Psoas muscle (tissue), 7 donors: ENCODE measurements at regions not wholly inside any gene's neighbourhood (a gene's known extent, or its start where the extent isn't known, plus 50 kb on each side); places are given as distances from the start of the nearest gene placed in this dataset.

Experiments used
- ATAC-seq, 4 donors: fragments of 200-7000 bp; cut with Tn5 transposase; one replicate each; pipeline ENCODE4 v1.9.1; 2020; ENCODE audit warnings: moderate library complexity in 3 of 4, mild to moderate bottlenecking in 2 of 4
- DNase-seq, 2 donors: peaks; one replicate each; pipeline ENCODE4 v3.0.0-alpha.2; 2020
- H3K27ac ChIP-seq: fragments of 200-600 bp; one replicate; pipeline ENCODE4 v1.8.0; 2022
- H3K27me3 ChIP-seq, 3 donors: fragments of 200-600 bp in 1 of 3; one replicate each; pipeline versions ENCODE4 v1.6.1 to v1.8.0; 2013 to 2022; ENCODE audit warnings: low read length in 2 of 3, mild to moderate bottlenecking in 2 of 3, moderate library complexity in 1 of 3; ENCODE audit not compliant: insufficient read depth in 3 of 3
- H3K36me3 ChIP-seq, 2 donors: fragments of 200-600 bp in 1 of 2; one replicate each; pipeline versions ENCODE4 v1.6.1 to v1.8.0; 2013 to 2022; ENCODE audit warnings: low read depth in 1 of 2, mild to moderate bottlenecking in 1 of 2, moderate library complexity in 1 of 2; ENCODE audit not compliant: insufficient read depth in 1 of 2
- H3K4me1 ChIP-seq: fragments of 200-600 bp; one replicate; pipeline ENCODE4 v1.8.0; 2022
- H3K4me3 ChIP-seq: fragments of 200-600 bp; one replicate; pipeline ENCODE4 v1.8.0; 2022; ENCODE audit warnings: mild to moderate bottlenecking
- H3K9me3 ChIP-seq: fragments of 200-600 bp; one replicate; pipeline ENCODE4 v1.8.0; 2022
- CTCF ChIP-seq: fragments of 200-600 bp; IDR thresholded peaks from one replicate; pipeline ENCODE4 v1.8.0; 2022; ENCODE audit warnings: antibody characterized with exemption
- WGBS, 3 donors: extraction: QIAGEN DNeasy Blood & Tissue Kit; methylation state at CpG; one replicate each; pipeline versions ENCODE4 v1.1.6 to v1.1.7; 2013; 5-methylcytosine and 5-hydroxymethylcytosine counted together
- intact Hi-C, 2 donors: fragments of 100-400 bp; cut with DNase I; formaldehyde crosslinking; loops; one replicate each; pipeline versions ENCODE4 v1.11.0 to v1.14.2; 2022
- donor health status: healthy with polysubstance abuse.
- donor health status: DM: no; HTN: no; CAD: no; lungs with moderate emphysema.
- donor health status: Bipolar disorder and iron deficiency.
- donor health status: healthy.
- donor health status: DM: yes; HTN: yes; CAD: no.
- donor health status: DM: no; HTN: no; CAD: no.
- donor health status: DM: yes; HTN: yes; CAD: no.

- 75 to 83% (median 81%) methylated on average over 1 of the region's 1 CpG for WGBS, 3 donors
- H3K4me1 ChIP-seq = no peaks in the 10 kb centered on the region
- TF ChIP-seq CTCF = no peak
- no peaks in the 10 kb centered on the region for H3K9me3 ChIP-seq
- H3K4me3 ChIP-seq = no peak overlapping the region
- DNase-seq (no peak), ATAC-seq (no peak)
- intact Hi-C loops = no loop called here
- H3K27ac ChIP-seq = no peak overlapping the region
- H3K36me3 ChIP-seq = no peaks in the 10 kb centered on the region
- no peaks in the 10 kb centered on the region for H3K27me3 ChIP-seq
Observed at GRCh38 chr1:105004515-105004914, 1254.8 kb downstream of the AMY1C start.

GRCh38 chr1:105005594-105006195 is 1256.0 kb downstream of the AMY1C start:
- Histone ChIP-seq H3K27ac (no peak overlapping the region), H3K27me3 (no peaks in the 10 kb centered on the region), H3K4me3 (no peak overlapping the region), H3K9me3 (no peaks in the 10 kb centered on the region), H3K36me3 (no peaks in the 10 kb centered on the region), H3K4me1 (no peaks in the 10 kb centered on the region)
- WGBS, 3 donors = 76 to 84% (median 80%) methylated on average over 7 of the region's 7 CpGs
- ATAC-seq = no peak
- DNase-seq = no peak
- TF ChIP-seq CTCF = no peak
- intact Hi-C loops = no loop called here

- no peaks in the 10 kb centered on the region for H3K36me3 ChIP-seq
- ATAC-seq (no peak), DNase-seq (peak in 1 of 2 donors; percentile 34)
- H3K4me3 ChIP-seq = no peak overlapping the region
- intact Hi-C loops = loop anchor here in 1 of 2 donors (10.0 kb wide), 1 partner anchor 1857 kb away; no protein-coding TSS in a partner anchor
- WGBS, 3 donors = 74 to 81% (median 77%) methylated on average over 7 of the region's 7 CpGs
- no peak overlapping the region for H3K27ac ChIP-seq
- TF ChIP-seq CTCF = no peak
- no peaks in the 10 kb centered on the region for H3K27me3 ChIP-seq
- H3K4me1 ChIP-seq = no peaks in the 10 kb centered on the region
- H3K9me3 ChIP-seq = no peaks in the 10 kb centered on the region
Observed at GRCh38 chr1:105017587-105017986, 1267.9 kb downstream of the AMY1C start.

- no peaks in the 10 kb centered on the region for H3K36me3 ChIP-seq
- H3K27ac ChIP-seq = no peak overlapping the region
- DNase-seq (no peak), ATAC-seq (no peak)
- H3K4me3 ChIP-seq = no peak overlapping the region
- TF ChIP-seq CTCF = no peak
- no peaks in the 10 kb centered on the region for H3K4me1 ChIP-seq
- intact Hi-C loops = no loop called here
- H3K27me3 ChIP-seq = no peaks in the 10 kb centered on the region
- H3K9me3 ChIP-seq = no peaks in the 10 kb centered on the region
Observed at GRCh38 chr1:105023719-105024118, 1274.0 kb downstream of the AMY1C start.

GRCh38 chr1:105027838-105028471 is 1278.3 kb downstream of the AMY1C start:
- no peak for TF ChIP-seq CTCF
- Histone ChIP-seq H3K36me3 (no peaks in the 10 kb centered on the region), H3K4me1 (no peaks in the 10 kb centered on the region), H3K27me3 (peaks cover 0 to 2% (median 0%) of the 10 kb centered on the region in 3 donors), H3K4me3 (no peak overlapping the region), H3K27ac (no peak overlapping the region), H3K9me3 (no peaks in the 10 kb centered on the region)
- DNase-seq (no peak), ATAC-seq (no peak)
- intact Hi-C loops = no loop called here
- WGBS, 3 donors = 66 to 84% (median 74%) methylated on average over 3 of the region's 3 CpGs
